GM19043 (cell line): ENCODE measurements at regions not wholly inside any gene's neighbourhood (a gene's known extent, or its start where the extent isn't known, plus 50 kb on each side); places are given as distances from the start of the nearest gene placed in this dataset.
"Not testable (repeated sequence)": the region's sequence is repeated elsewhere in the genome, so short reads cannot be mapped to it uniquely, and the experiment has no call there.

ENCODE experiments used
- ATAC-seq: cut with Tn5 transposase; IDR thresholded peaks from one replicate; pipeline ENCODE4 v1.9.1; 2021; ENCODE audit warnings: low read depth; ENCODE audit not compliant: unreplicated experiment

GRCh38 chr7:86592185-86592584 lies 51.5 kb upstream of the GRM3 start:
- no peak for ATAC-seq

GRCh38 chr7:86574006-86574405 lies 69.7 kb upstream of the GRM3 start:
- no peak for ATAC-seq

- ATAC-seq: no peak
These were observed 84.8 kb upstream of the GRM3 start for GRCh38 chr7:86558680-86559501.

GRCh38 chr7:86534641-86535040 lies 109.1 kb upstream of the GRM3 start:
- ATAC-seq: no peak

- no peak for ATAC-seq
These were observed 139.5 kb upstream of the GRM3 start for GRCh38 chr7:86504229-86504628.

GRCh38 chr7:86499986-86500385 lies 143.7 kb upstream of the GRM3 start:
- ATAC-seq: no peak

- ATAC-seq: no peak
These were observed 157.9 kb upstream of the GRM3 start for GRCh38 chr7:86485827-86486226.

- no peak for ATAC-seq
These were observed 164.6 kb upstream of the GRM3 start for GRCh38 chr7:86479144-86479543.

GRCh38 chr7:86477343-86477935 lies 166.3 kb upstream of the GRM3 start:
- no peak for ATAC-seq

- ATAC-seq: no peak
These were observed 172.9 kb upstream of the GRM3 start for GRCh38 chr7:86470763-86471162.

- peak; percentile 97 for ATAC-seq
These were observed 173.9 kb upstream of the GRM3 start for GRCh38 chr7:86469680-86470295.

GRCh38 chr7:86454753-86455152 lies 189.0 kb upstream of the GRM3 start:
- no peak for ATAC-seq

GRCh38 chr7:86453454-86453853 lies 190.3 kb upstream of the GRM3 start:
- ATAC-seq: no peak

GRCh38 chr7:86448856-86449255 lies 194.9 kb upstream of the GRM3 start:
- ATAC-seq: no peak

GRCh38 chr7:86445285-86445684 lies 198.4 kb upstream of the GRM3 start:
- no peak for ATAC-seq

- ATAC-seq: no peak
These were observed 199.5 kb upstream of the GRM3 start for GRCh38 chr7:86444245-86444644.

GRCh38 chr7:86440420-86440819 lies 203.3 kb upstream of the GRM3 start:
- ATAC-seq: not testable (repeated sequence)

- no peak for ATAC-seq
These were observed 205.7 kb upstream of the GRM3 start for GRCh38 chr7:86437951-86438450.

- ATAC-seq: no peak
These were observed 211.9 kb upstream of the GRM3 start for GRCh38 chr7:86431761-86432160.

- no peak for ATAC-seq
These were observed 231.9 kb upstream of the GRM3 start for GRCh38 chr7:86411814-86412213.

GRCh38 chr7:86407291-86407690 lies 236.4 kb upstream of the GRM3 start:
- ATAC-seq: no peak

GRCh38 chr7:86391813-86392212 lies 251.9 kb upstream of the GRM3 start:
- no peak for ATAC-seq
